ENCODE measurements at regions not wholly inside any gene's neighbourhood (a gene's known extent, or its start where the extent isn't known, plus 50 kb on each side); places are given as distances from the start of the nearest gene placed in this dataset.
A peak's percentile ranks its signal among the peaks of the same experiment; 100 is the strongest.
"Not testable (repeated sequence)": the region's sequence is repeated elsewhere in the genome, so short reads cannot be mapped to it uniquely, and the experiment has no call there.

GRCh38 chr6:53426667-53427270 lies 78.0 kb upstream of the ELOVL5 start:
- Mint-ChIP-seq H3K4me3 (peak overlapping the region; percentile 28), H3K27me3 (peaks cover 0 to 6% of the 10 kb centered on the region in 2 donors), H3K36me3 (no peaks in the 10 kb centered on the region), H3K9me3 (no peaks in the 10 kb centered on the region), H3K4me1 (ENCODE audit: low read depth in 2 of 2) (peaks cover 11 to 27% of the 10 kb centered on the region in 2 donors), H3K27ac (no peak overlapping the region)
- DNase-seq (ENCODE audit: low spot score) (no peak), ATAC-seq (peak in 1 of 2 donors; percentile 87)

DNA sequence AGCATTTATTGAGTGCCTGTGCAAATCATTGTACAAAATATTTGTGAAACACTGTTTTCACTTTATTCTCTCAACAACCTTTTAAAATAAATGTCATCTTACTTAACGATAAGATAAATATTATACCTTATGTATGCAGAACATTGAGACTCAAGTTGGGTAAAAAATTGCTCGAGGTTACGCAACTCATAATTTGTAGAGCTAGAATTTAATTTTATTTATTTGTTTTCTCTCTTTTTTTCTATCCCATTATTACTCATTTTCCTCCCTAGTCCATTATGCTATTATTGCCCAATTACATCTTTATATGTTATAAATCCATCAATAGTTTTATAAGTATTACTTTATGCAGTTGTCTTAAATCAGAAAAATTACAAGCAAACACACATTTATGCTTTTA lies 77.4 kb upstream of the ELOVL5 start:
- no peak overlapping the region for H3K4me3 Mint-ChIP-seq

DNA sequence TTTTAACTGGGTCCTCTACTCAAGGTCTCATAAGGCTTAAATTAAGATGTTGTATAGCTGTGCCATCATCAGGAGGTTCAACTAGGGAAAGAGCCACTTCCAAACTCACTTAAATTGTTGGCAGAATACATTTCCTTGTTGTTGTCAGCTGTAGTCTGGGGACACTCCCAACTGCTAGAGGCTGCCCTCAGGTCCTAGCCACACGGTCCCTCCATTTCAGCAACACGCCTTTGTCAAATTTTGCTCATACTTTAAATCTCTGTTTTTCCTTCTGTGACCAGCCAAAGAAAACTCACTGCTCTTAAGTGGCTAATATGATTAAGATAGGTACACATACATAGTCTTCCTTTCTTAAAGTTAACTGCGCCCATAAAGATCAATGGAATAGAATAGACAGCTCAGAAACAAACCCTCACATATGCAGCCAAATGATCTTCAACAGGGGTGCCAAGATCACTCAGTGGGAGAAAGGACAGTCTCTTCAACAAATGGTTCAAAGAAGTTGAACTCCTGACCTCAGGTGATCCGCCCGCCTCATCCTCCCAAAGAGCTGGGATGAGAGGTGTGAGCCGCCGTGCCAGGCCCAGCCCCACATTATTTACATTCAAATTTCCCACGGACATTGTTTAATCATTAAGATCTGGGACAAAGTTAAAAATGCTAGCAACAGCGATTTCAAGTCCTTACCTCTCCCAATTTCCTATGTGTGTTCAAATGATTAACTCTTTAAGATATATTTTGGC lies 76.4 kb upstream of the ELOVL5 start:
- no peaks in the 10 kb centered on the region for H3K9me3 Mint-ChIP-seq
- H3K27me3 Mint-ChIP-seq, result peaks cover 0 to 6% of the 10 kb centered on the region in 2 donors
- H3K36me3 Mint-ChIP-seq, result no peaks in the 10 kb centered on the region
- no peak for DNase-seq (ENCODE audit: low spot score)
- ATAC-seq, result no peak
- no peak overlapping the region for H3K4me3 Mint-ChIP-seq
- H3K4me1 Mint-ChIP-seq (ENCODE audit: low read depth in 2 of 2), result peaks cover 11 to 27% of the 10 kb centered on the region in 2 donors
- H3K27ac Mint-ChIP-seq, result no peak overlapping the region

More for the DNA sequence above, 77.4 kb upstream of the ELOVL5 start:
- H3K27me3 Mint-ChIP-seq, result peaks cover 0 to 6% of the 10 kb centered on the region in 2 donors
- no peak for ATAC-seq
- H3K36me3 Mint-ChIP-seq, result no peaks in the 10 kb centered on the region
- H3K27ac Mint-ChIP-seq, result no peak overlapping the region
- no peak for DNase-seq (ENCODE audit: low spot score)
- peaks cover 11 to 27% of the 10 kb centered on the region in 2 donors for H3K4me1 Mint-ChIP-seq (ENCODE audit: low read depth in 2 of 2)
- H3K9me3 Mint-ChIP-seq, result no peaks in the 10 kb centered on the region

DNA sequence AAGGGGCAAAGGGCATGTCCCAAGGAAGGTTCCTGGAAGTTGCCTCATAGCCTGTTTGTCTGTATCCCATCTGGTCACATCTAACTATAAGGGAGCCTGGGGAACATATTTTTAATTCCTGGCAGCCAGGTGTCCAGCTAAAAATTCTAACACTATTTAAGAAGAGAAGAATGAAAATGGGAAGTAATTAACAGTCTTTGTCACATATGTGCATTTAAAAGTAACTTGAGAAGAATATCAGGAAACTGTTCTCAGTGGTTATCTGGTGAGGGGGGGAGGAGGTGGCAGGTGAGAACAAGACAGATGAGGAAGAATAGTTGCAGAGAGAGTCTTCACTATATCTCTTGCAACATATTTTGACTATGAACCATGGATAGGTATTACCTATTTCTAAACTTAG lies 75.5 kb upstream of the ELOVL5 start:
- no peaks in the 10 kb centered on the region for H3K36me3 Mint-ChIP-seq
- peaks cover 8 to 23% of the 10 kb centered on the region in 2 donors for H3K4me1 Mint-ChIP-seq (ENCODE audit: low read depth in 2 of 2)
- H3K27ac Mint-ChIP-seq, result no peak overlapping the region
- H3K9me3 Mint-ChIP-seq, result no peaks in the 10 kb centered on the region
- ATAC-seq, result no peak
- DNase-seq (ENCODE audit: low spot score), result no peak
- peaks cover 0 to 6% of the 10 kb centered on the region in 2 donors for H3K27me3 Mint-ChIP-seq
- no peak overlapping the region for H3K4me3 Mint-ChIP-seq

DNA sequence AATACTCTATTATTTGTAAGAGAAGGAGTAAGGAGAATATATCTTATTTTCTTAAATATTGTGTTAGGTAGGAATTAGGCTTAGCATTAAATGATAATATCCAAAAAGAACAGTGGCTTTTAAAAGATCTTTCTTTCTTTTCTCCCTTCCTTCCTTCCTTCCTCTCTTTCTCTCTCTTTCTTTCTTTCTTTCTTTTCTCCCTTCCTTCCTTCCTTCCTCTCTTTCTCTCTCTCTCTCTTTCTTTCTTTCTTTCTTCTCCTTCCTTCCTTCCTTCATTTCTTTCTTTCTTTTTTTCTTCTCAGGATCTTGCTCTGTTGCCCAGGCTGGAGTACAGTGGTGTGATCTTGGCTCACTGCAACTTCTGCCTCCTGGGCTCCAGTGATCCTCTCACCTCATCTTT lies 74.8 kb upstream of the ELOVL5 start:
- not testable (repeated sequence) for H3K9me3 Mint-ChIP-seq, H3K27me3 Mint-ChIP-seq, H3K36me3 Mint-ChIP-seq

DNA sequence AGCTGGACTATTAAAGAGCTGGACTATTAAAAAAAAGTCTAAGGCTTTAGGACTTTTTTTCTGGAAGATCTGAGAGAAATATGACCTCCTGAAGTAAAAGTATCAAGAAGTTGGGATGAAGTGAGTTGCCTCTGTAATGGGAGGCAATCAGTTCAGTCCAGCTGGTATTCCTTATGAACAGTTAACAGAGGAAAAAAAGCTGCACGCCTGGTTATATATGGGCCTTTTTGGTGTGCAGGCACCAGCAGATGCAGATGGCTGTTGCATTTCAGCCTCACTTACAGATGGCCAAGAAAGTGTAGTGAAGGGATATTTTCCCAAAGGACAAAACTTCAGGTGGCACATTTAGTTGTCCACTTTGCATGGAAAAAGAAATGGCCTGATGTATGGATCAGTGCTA lies 70.3 kb upstream of the ELOVL5 start:
- no peaks in the 10 kb centered on the region for H3K9me3 Mint-ChIP-seq
- no peaks in the 10 kb centered on the region for H3K36me3 Mint-ChIP-seq
- no peak overlapping the region for H3K4me3 Mint-ChIP-seq
- H3K27ac Mint-ChIP-seq, result no peak overlapping the region
- peaks cover 0 to 3% of the 10 kb centered on the region in 2 donors for H3K4me1 Mint-ChIP-seq (ENCODE audit: low read depth in 2 of 2)
- ATAC-seq, result no peak
- DNase-seq (ENCODE audit: low spot score), result no peak
- H3K27me3 Mint-ChIP-seq, result peaks cover 0 to 6% of the 10 kb centered on the region in 2 donors

More for the DNA sequence above, 74.8 kb upstream of the ELOVL5 start:
- not testable (repeated sequence) for ATAC-seq; DNase-seq (ENCODE audit: low spot score); H3K4me3 Mint-ChIP-seq; H3K27ac Mint-ChIP-seq
- H3K4me1 Mint-ChIP-seq (ENCODE audit: low read depth in 2 of 2), result peaks cover 3 to 17% of the 10 kb centered on the region in 2 donors

DNA sequence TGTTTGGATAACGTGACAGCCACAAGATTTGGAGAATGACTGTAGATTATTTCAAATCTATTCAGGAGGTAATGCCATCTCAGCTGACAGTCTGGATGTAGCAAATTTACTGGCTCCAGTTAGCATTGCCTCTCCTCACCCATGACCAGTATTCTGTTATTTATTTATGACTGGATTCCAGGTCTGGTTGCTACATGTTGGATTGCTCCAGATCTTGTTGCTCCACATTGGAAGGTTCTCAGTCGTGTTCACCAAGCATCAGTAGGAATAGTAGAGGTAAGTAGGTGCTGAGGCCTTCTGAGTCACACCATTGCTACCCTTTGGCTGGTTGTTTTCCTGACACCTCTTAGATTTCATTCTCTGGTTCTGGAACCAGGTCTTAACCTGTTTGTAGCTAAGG lies 69.5 kb upstream of the ELOVL5 start:
- DNase-seq (ENCODE audit: low spot score), result no peak
- no peaks in the 10 kb centered on the region for H3K4me1 Mint-ChIP-seq (ENCODE audit: low read depth in 2 of 2)
- peaks cover 0 to 4% of the 10 kb centered on the region in 2 donors for H3K27me3 Mint-ChIP-seq
- H3K36me3 Mint-ChIP-seq, result no peaks in the 10 kb centered on the region
- no peak for ATAC-seq
- H3K9me3 Mint-ChIP-seq, result no peaks in the 10 kb centered on the region
- H3K27ac Mint-ChIP-seq, result no peak overlapping the region
- H3K4me3 Mint-ChIP-seq, result no peak overlapping the region

- DNase-seq (ENCODE audit: low spot score) (no peak), ATAC-seq (no peak)
- Mint-ChIP-seq H3K4me3 (no peak overlapping the region), H3K27me3 (peaks cover 0 to 2% of the 10 kb centered on the region in 2 donors), H3K4me1 (ENCODE audit: low read depth in 2 of 2) (no peaks in the 10 kb centered on the region), H3K9me3 (no peaks in the 10 kb centered on the region), H3K27ac (no peak overlapping the region), H3K36me3 (no peaks in the 10 kb centered on the region)
Observed at GRCh38 chr6:53417141-53417540, 68.4 kb upstream of the ELOVL5 start.

- Mint-ChIP-seq H3K4me1 (ENCODE audit: low read depth in 2 of 2) (no peaks in the 10 kb centered on the region), H3K27ac (no peak overlapping the region), H3K27me3 (no peaks in the 10 kb centered on the region), H3K9me3 (no peaks in the 10 kb centered on the region), H3K4me3 (no peak overlapping the region), H3K36me3 (no peaks in the 10 kb centered on the region)
- ATAC-seq (no peak), DNase-seq (ENCODE audit: low spot score) (no peak)
Observed at GRCh38 chr6:53413326-53413725, 64.6 kb upstream of the ELOVL5 start.

- DNase-seq (ENCODE audit: low spot score) (no peak), ATAC-seq (no peak)
- Mint-ChIP-seq H3K9me3 (no peaks in the 10 kb centered on the region), H3K4me3 (no peak overlapping the region), H3K4me1 (ENCODE audit: low read depth in 2 of 2) (no peaks in the 10 kb centered on the region), H3K27me3 (no peaks in the 10 kb centered on the region), H3K27ac (no peak overlapping the region), H3K36me3 (no peaks in the 10 kb centered on the region)
Observed at GRCh38 chr6:53412751-53413150, 64.0 kb upstream of the ELOVL5 start.

GRCh38 chr6:53412021-53412715 lies 63.4 kb upstream of the ELOVL5 start:
- H3K4me3 Mint-ChIP-seq, result no peak overlapping the region
- H3K9me3 Mint-ChIP-seq, result no peaks in the 10 kb centered on the region
- DNase-seq (ENCODE audit: low spot score) (no peak), ATAC-seq (no peak)
- H3K27me3 Mint-ChIP-seq, result no peaks in the 10 kb centered on the region
- no peaks in the 10 kb centered on the region for H3K36me3 Mint-ChIP-seq
- H3K4me1 Mint-ChIP-seq (ENCODE audit: low read depth in 2 of 2), result no peaks in the 10 kb centered on the region
- no peak overlapping the region for H3K27ac Mint-ChIP-seq

- ATAC-seq, result no peak
Observed at GRCh38 chr6:53411451-53411850, 62.7 kb upstream of the ELOVL5 start.

DNA sequence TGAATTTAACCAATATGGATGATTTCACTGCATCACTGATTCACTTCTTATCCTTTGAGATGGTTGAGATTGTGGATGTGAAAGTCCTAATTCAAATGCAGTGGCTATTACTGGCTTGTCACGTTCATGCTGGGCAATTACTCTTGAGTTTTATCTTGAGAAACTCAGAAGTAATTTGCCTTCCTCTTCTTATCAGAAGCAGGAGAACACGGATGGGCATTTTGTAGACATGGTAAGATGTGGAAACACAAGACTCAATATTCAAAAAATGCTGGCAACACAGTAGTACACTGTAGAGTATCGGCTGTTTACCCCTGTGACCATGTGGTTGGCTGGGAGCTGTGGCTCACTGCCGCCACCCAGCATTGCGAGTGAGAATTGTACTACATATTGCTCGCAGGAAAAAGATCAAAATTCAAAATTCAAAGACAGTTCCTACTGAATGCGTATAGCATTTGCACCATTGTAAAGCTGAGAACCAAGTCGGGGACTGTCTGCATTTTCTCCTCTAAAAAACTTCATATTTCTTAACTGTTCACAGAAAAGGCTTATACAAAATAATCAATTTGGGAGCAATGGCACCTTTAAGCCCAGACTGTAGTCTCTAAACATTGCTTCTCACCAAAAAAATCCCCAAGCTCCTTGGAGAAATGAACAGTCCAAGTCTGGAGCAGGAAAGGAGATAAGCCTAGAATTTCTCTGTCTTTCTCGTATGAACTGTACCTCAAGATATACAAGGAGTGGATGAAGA lies 61.9 kb upstream of the ELOVL5 start:
- Mint-ChIP-seq H3K27ac (no peak overlapping the region), H3K4me1 (ENCODE audit: low read depth in 2 of 2) (no peaks in the 10 kb centered on the region), H3K27me3 (no peaks in the 10 kb centered on the region), H3K36me3 (no peaks in the 10 kb centered on the region), H3K9me3 (no peaks in the 10 kb centered on the region), H3K4me3 (no peak overlapping the region)
- ATAC-seq (peak; percentile 72 to 86), DNase-seq (ENCODE audit: low spot score) (peak; percentile 60)

More at GRCh38 chr6:53411451-53411850, 62.7 kb upstream of the ELOVL5 start:
- Mint-ChIP-seq H3K9me3 (no peaks in the 10 kb centered on the region), H3K4me1 (ENCODE audit: low read depth in 2 of 2) (no peaks in the 10 kb centered on the region), H3K27me3 (no peaks in the 10 kb centered on the region), H3K4me3 (no peak overlapping the region), H3K36me3 (no peaks in the 10 kb centered on the region), H3K27ac (no peak overlapping the region)
- no peak for DNase-seq (ENCODE audit: low spot score)
